K562 (cell line): ENCODE measurements at regions not wholly inside any gene's neighbourhood (a gene's known extent, or its start where the extent isn't known, plus 50 kb on each side); places are given as distances from the start of the nearest gene placed in this dataset.
"Not testable (repeated sequence)": the region's sequence is repeated elsewhere in the genome, so short reads cannot be mapped to it uniquely, and the experiment has no call there.

Experiments used
- EZH2 ChIP-seq: IDR thresholded peaks from 2 replicates; pipeline ENCODE4 v1.6.1; 2012; ENCODE audit warnings: low read depth, mild to moderate bottlenecking, inconsistent platforms, low read length, borderline replicate concordance
- KLF6 ChIP-seq: fragments of 250-450 bp; sonication (Bioruptor Pico); IDR thresholded peaks from 2 replicates; pipeline ENCODE4 v1.4.0; 2020; ENCODE audit warnings: mild to moderate bottlenecking, moderate library complexity, borderline replicate concordance

DNA sequence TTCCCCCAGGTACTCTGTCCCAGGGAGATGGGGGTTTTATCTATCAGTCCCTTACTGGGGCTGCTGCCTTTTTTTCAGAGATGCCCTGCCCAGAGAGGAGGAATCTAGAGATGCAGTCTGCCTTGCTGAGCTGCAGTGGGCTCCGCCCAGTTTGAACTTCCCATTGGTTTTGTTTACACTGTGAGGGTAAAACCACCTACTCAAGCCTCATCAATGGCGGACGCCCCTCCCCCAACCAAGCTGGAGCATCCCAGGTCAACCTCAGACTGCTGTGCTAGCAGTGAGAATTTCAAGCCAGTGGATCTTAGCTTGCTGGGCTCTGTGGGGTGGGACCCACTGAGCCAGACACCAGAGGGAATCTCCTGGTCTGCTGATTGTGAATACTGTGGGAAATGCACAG is 191.0 kb upstream of the MAST4 start:
- TF ChIP-seq KLF6 (CRISPR knock-in tag); EZH2: not testable (repeated sequence)
